ENCODE measurements at regions not wholly inside any gene's neighbourhood (a gene's known extent, or its start where the extent isn't known, plus 50 kb on each side); places are given as distances from the start of the nearest gene placed in this dataset.

DNA sequence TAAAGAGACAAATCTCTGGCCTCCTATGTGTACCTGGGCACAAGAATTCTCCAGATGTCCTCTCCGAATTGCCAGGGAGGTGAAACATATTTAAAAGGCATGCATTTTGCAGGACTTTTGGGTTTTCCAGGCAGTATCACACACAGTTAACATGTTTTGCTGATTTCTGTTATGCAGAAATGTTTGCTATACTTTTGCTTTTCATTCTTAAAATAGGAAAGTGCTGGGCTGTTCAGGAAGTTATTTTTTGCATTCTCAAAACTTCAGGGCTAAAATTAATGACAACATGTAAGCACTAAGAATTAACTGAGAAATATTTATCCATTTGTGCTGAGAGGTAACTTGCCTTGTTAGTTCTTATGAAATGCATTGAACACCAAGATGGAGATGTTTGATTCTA is 390.7 kb upstream of the CTSO start:
- Histone ChIP-seq H3K4me3 (no peak overlapping the region), H3K9me3 (no peaks in the 10 kb centered on the region), H3K4me1 (no peaks in the 10 kb centered on the region), H3K36me3 (no peaks in the 10 kb centered on the region), H3K27ac (no peak overlapping the region), H3K27me3 (no peaks in the 10 kb centered on the region)
- intact Hi-C loops (cut with DNase I) = no loop called here
- DNase-seq (no peak), ATAC-seq (no peak)
- TF ChIP-seq, protein P1, sequence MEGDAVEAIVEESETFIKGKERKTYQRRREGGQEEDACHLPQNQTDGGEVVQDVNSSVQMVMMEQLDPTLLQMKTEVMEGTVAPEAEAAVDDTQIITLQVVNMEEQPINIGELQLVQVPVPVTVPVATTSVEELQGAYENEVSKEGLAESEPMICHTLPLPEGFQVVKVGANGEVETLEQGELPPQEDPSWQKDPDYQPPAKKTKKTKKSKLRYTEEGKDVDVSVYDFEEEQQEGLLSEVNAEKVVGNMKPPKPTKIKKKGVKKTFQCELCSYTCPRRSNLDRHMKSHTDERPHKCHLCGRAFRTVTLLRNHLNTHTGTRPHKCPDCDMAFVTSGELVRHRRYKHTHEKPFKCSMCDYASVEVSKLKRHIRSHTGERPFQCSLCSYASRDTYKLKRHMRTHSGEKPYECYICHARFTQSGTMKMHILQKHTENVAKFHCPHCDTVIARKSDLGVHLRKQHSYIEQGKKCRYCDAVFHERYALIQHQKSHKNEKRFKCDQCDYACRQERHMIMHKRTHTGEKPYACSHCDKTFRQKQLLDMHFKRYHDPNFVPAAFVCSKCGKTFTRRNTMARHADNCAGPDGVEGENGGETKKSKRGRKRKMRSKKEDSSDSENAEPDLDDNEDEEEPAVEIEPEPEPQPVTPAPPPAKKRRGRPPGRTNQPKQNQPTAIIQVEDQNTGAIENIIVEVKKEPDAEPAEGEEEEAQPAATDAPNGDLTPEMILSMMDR (IDR thresholded peaks at IDR 0.05) = no peak

DNA sequence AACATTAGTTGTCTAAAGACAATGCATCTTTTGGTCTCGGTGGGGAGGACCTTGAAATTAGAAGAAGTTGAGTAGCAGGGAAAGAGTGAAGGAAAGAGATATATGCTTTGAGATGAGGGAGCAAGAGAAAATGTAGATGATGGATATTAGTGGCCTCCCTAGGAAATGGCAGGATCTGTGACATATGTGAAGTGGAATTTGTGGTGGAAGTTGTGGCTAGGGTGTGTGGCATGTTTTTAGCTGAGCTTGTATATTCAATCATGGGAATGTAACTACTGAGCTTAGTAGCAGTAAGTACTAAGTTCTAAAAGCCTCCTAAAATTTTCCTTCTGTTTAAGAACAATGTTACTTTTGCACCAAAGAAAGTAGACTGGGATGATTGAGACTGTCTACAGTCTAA is 382.8 kb upstream of the CTSO start:
- intact Hi-C loops (cut with DNase I) = no loop called here
- H3K27ac ChIP-seq = no peak overlapping the region
- no peak overlapping the region for H3K4me3 ChIP-seq
- ATAC-seq (no peak), DNase-seq (no peak)
- no peaks in the 10 kb centered on the region for H3K27me3 ChIP-seq
- H3K4me1 ChIP-seq = no peaks in the 10 kb centered on the region
- no peaks in the 10 kb centered on the region for H3K9me3 ChIP-seq
- TF ChIP-seq, protein P1 (IDR thresholded peaks at IDR 0.05) = no peak
- no peaks in the 10 kb centered on the region for H3K36me3 ChIP-seq

DNA sequence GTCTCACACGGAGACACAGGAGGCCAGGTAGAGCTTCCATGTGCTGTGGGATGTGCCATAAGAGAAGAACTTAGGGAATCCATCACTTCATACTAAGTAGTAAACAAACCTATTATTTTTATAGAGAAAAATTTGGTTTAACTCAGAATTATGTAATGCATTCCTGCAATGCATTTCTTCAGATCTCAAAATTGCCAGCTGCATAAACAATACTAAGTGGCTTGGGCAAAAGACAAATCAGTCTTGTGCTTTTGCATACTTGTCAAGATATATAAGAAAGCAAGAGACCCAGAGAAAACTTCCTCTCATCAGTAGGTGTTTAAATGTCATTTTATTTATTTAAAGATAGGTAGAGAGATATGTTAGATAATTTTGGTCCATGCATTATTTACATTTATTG is 382.1 kb upstream of the CTSO start:
- TF ChIP-seq, protein P1 (IDR thresholded peaks at IDR 0.05) = no peak
- no peak for ATAC-seq
- no peaks in the 10 kb centered on the region for H3K4me1 ChIP-seq
- H3K4me3 ChIP-seq = no peak overlapping the region
- no peaks in the 10 kb centered on the region for H3K9me3 ChIP-seq
- intact Hi-C loops (cut with DNase I) = no loop called here
- H3K27ac ChIP-seq = no peak overlapping the region
- H3K27me3 ChIP-seq = no peaks in the 10 kb centered on the region
- H3K36me3 ChIP-seq = no peaks in the 10 kb centered on the region
- DNase-seq = no peak

DNA sequence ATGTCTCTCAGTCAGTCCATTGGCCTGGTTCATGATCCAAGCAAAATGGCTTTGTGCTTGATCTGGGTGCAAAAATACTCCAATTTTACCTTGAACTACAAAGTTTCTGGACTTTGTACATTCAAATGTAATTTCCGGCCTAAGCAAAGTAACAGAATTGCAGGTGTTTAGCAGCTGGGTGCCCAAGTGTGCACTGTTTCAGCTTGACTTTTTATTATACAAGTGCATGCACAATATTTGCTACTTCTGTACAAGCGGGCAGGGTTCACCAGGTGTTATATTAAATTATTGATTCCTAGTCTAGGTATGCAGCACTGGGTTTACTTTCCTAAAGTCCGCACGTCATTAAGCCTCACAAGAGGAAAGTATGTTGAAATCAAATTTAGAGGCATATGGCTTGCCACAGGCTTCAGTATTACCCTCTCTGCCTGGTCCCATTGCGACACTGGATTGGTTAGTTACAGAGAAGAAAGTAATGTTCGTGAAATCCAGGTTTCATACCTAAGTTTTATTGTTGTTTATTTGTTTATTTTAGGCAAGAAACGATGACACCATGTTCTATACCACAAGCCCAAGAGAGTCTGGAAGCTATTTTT is 376.9 kb upstream of the CTSO start:
- intact Hi-C loops (cut with DNase I) = no loop called here
- no peak overlapping the region for H3K4me3 ChIP-seq
- TF ChIP-seq, protein P1 (IDR thresholded peaks at IDR 0.05) = no peak
- no peaks in the 10 kb centered on the region for H3K36me3 ChIP-seq
- no peaks in the 10 kb centered on the region for H3K9me3 ChIP-seq
- no peaks in the 10 kb centered on the region for H3K4me1 ChIP-seq
- no peaks in the 10 kb centered on the region for H3K27me3 ChIP-seq
- ATAC-seq (no peak), DNase-seq (no peak)
- peak overlapping the region in 1 of 2 donors; percentile 9 for H3K27ac ChIP-seq

DNA sequence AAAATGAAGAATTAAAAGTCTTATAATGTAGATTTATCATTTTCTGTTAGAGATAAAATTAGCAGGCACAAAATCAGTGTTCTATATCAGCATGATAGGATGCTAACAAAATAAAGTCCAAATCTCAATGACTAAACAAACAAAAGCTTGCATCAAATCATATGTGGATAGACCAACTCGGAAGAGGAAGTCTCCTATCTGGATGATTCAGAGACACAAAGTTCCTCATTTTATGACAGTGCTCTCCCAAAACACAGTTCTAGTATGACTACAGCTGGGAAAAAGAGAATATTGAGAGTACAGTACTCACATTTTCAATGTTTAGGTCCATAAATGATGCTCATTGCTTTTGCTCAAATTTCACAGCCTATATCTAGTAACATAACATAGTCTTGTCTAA is 376.1 kb upstream of the CTSO start:
- no peaks in the 10 kb centered on the region for H3K27me3 ChIP-seq
- TF ChIP-seq, protein P1 (IDR thresholded peaks at IDR 0.05) = no peak
- intact Hi-C loops (cut with DNase I) = no loop called here
- no peaks in the 10 kb centered on the region for H3K9me3 ChIP-seq
- no peak overlapping the region for H3K4me3 ChIP-seq
- no peaks in the 10 kb centered on the region for H3K36me3 ChIP-seq
- ATAC-seq (peak; percentile 31), DNase-seq (no peak)
- no peaks in the 10 kb centered on the region for H3K4me1 ChIP-seq
- H3K27ac ChIP-seq = peak overlapping the region in 1 of 2 donors; percentile 9

Data from left lung (tissue), 4 donors.